ENCODE measurements at regions not wholly inside any gene's neighbourhood (a gene's known extent, or its start where the extent isn't known, plus 50 kb on each side); places are given as distances from the start of the nearest gene placed in this dataset.

- DNase-seq: no peak
Observed at GRCh38 chr16:50991436-50991835, 159.6 kb downstream of the SALL1 start.

- DNase-seq: no peak
Observed at GRCh38 chr16:50991006-50991405, 160.1 kb downstream of the SALL1 start.

- no peak for DNase-seq
Observed at GRCh38 chr16:50989047-50989446, 162.0 kb downstream of the SALL1 start.

GRCh38 chr16:50988441-50988840, 162.6 kb downstream of the SALL1 start:
- no peak for DNase-seq

GRCh38 chr16:50986453-50986852, 164.6 kb downstream of the SALL1 start:
- no peak for DNase-seq

GRCh38 chr16:50985733-50986132, 165.3 kb downstream of the SALL1 start:
- DNase-seq: no peak

- no peak for DNase-seq
Observed at GRCh38 chr16:50984688-50985087, 166.4 kb downstream of the SALL1 start.

GRCh38 chr16:50982808-50983207, 168.3 kb downstream of the SALL1 start:
- DNase-seq: no peak

- DNase-seq: no peak
Observed at GRCh38 chr16:50981951-50982350, 169.1 kb downstream of the SALL1 start.

- no peak for DNase-seq
Observed at GRCh38 chr16:50980666-50981065, 170.4 kb downstream of the SALL1 start.

GRCh38 chr16:50979806-50980620, 171.1 kb downstream of the SALL1 start:
- DNase-seq: no peak

GRCh38 chr16:50977138-50977537, 173.9 kb downstream of the SALL1 start:
- no peak for DNase-seq

- no peak for DNase-seq
Observed at GRCh38 chr16:50974438-50975036, 176.5 kb downstream of the SALL1 start.

- DNase-seq: no peak
Observed at GRCh38 chr16:50972876-50973275, 178.2 kb downstream of the SALL1 start.

GRCh38 chr16:50970281-50970680, 180.8 kb downstream of the SALL1 start:
- no peak for DNase-seq

- DNase-seq: no peak
Observed at GRCh38 chr16:50967827-50968612, 183.1 kb downstream of the SALL1 start.

- DNase-seq: no peak
Observed at GRCh38 chr16:50964491-50964890, 186.6 kb downstream of the SALL1 start.

GRCh38 chr16:50961952-50962351, 189.1 kb downstream of the SALL1 start:
- no peak for DNase-seq

GRCh38 chr16:50960517-50961202, 190.4 kb downstream of the SALL1 start:
- no peak for DNase-seq

- DNase-seq: no peak
Observed at GRCh38 chr16:50957056-50957455, 194.0 kb downstream of the SALL1 start.

GRCh38 chr16:50956637-50957036, 194.4 kb downstream of the SALL1 start:
- no peak for DNase-seq

GRCh38 chr16:50955311-50955710, 195.8 kb downstream of the SALL1 start:
- no peak for DNase-seq

GRCh38 chr16:50954469-50954868, 196.6 kb downstream of the SALL1 start:
- DNase-seq: no peak
